Astrocyte (in vitro differentiated cells and primary cell): ENCODE measurements at regions not wholly inside any gene's neighbourhood (a gene's known extent, or its start where the extent isn't known, plus 50 kb on each side); places are given as distances from the start of the nearest gene placed in this dataset.

ENCODE experiments used
- DNase-seq: peaks from one replicate; pipeline ENCODE4 v3.0.0-alpha.2; 2010; ENCODE audit warnings: low read depth
- FAIRE-seq: peaks from 2 replicates; lab custom pipeline; 2011; peaks lifted over from hg19 to GRCh38; lab: Jason Lieb, UNC
- H2AFZ ChIP-seq: 2 replicates; pipeline ENCODE4 v1.6.0; 2012; ENCODE audit warnings: low read depth, low read length, inconsistent platforms
- H3K27ac ChIP-seq: 2 replicates; pipeline ENCODE4 v1.5.1; 2011; ENCODE audit warnings: low read depth, low read length, inconsistent platforms
- H3K27me3 ChIP-seq: 2 replicates; pipeline ENCODE4 v1.6.0; 2011; ENCODE audit warnings: low read length, inconsistent platforms; ENCODE audit not compliant: insufficient read depth
- H3K36me3 ChIP-seq: 2 replicates; pipeline ENCODE4 v1.5.1; 2011; ENCODE audit warnings: low read length, inconsistent platforms; ENCODE audit not compliant: insufficient read depth
- H3K4me1 ChIP-seq: 2 replicates; pipeline ENCODE4 v1.5.1; 2011; ENCODE audit warnings: low read length, inconsistent platforms; ENCODE audit not compliant: insufficient read depth
- H3K4me2 ChIP-seq: 2 replicates; pipeline ENCODE4 v1.6.0; 2012; ENCODE audit warnings: low read length, inconsistent platforms
- H3K4me3 ChIP-seq: 2 replicates; pipeline ENCODE4 v1.5.1; 2011; ENCODE audit warnings: low read depth, mild to moderate bottlenecking, low read length, inconsistent platforms; ENCODE audit not compliant: insufficient read depth
- H3K79me2 ChIP-seq: 2 replicates; pipeline ENCODE4 v1.6.0; 2012; ENCODE audit warnings: mild to moderate bottlenecking, low read length, inconsistent platforms; ENCODE audit not compliant: insufficient read depth
- H3K9ac ChIP-seq: 2 replicates; pipeline ENCODE4 v1.6.0; 2012; ENCODE audit warnings: mild to moderate bottlenecking, low read length, inconsistent platforms
- H3K9me3 ChIP-seq: 2 replicates; pipeline ENCODE4 v1.5.1; 2012; ENCODE audit warnings: low read depth, mild to moderate bottlenecking, low read length, inconsistent platforms; ENCODE audit not compliant: insufficient read depth
- H4K20me1 ChIP-seq: 2 replicates; pipeline ENCODE4 v1.6.0; 2012; ENCODE audit warnings: low read length, inconsistent platforms; ENCODE audit not compliant: insufficient read depth
- H3K27ac Mint-ChIP-seq: one replicate; pipeline ENCODE4 v1.8.0; 2021; ENCODE audit warnings: mild to moderate bottlenecking, mixed read lengths; ENCODE audit not compliant: unreplicated experiment
- H3K27me3 Mint-ChIP-seq: one replicate; pipeline ENCODE4 v1.8.0; 2021; ENCODE audit warnings: low read depth, mixed read lengths; ENCODE audit not compliant: unreplicated experiment
- H3K36me3 Mint-ChIP-seq: one replicate; pipeline ENCODE4 v1.8.0; 2021; ENCODE audit warnings: low read depth, mixed read lengths; ENCODE audit not compliant: unreplicated experiment
- H3K4me1 Mint-ChIP-seq: one replicate; pipeline ENCODE4 v1.8.0; 2021; ENCODE audit warnings: low read depth, mixed read lengths; ENCODE audit not compliant: unreplicated experiment
- H3K4me3 Mint-ChIP-seq: one replicate; pipeline ENCODE4 v1.8.0; 2021; ENCODE audit warnings: mild to moderate bottlenecking, moderate library complexity, mixed read lengths; ENCODE audit not compliant: unreplicated experiment
- H3K9me3 Mint-ChIP-seq: one replicate; pipeline ENCODE4 v1.8.0; 2021; ENCODE audit warnings: mild to moderate bottlenecking, mixed read lengths; ENCODE audit not compliant: unreplicated experiment
- CTCF ChIP-seq: IDR thresholded peaks from 2 replicates; pipeline ENCODE4 v1.5.1; 2011; ENCODE audit warnings: low read depth, mild to moderate bottlenecking, inconsistent platforms, low read length, moderate library complexity; ENCODE audit not compliant: insufficient read depth
- EZH2 ChIP-seq: IDR thresholded peaks from 2 replicates; pipeline ENCODE4 v1.6.1; 2012; ENCODE audit warnings: mild to moderate bottlenecking, low read length, inconsistent platforms; ENCODE audit not compliant: insufficient read depth

GRCh38 chr16:5386989-5387388 is 289.4 kb upstream of the EEF2KMT start:
- Mint-ChIP-seq H3K27ac (no peak overlapping the region), H3K9me3 (peaks cover 5% of the 10 kb centered on the region), H3K4me3 (no peak overlapping the region), H3K27me3 (peaks cover 8% of the 10 kb centered on the region), H3K4me1 (no peaks in the 10 kb centered on the region), H3K36me3 (no peaks in the 10 kb centered on the region)
- Histone ChIP-seq H3K9ac (no peak overlapping the region), H2AFZ (no peak overlapping the region), H3K79me2 (no peaks in the 10 kb centered on the region), H3K27ac (no peak overlapping the region), H3K4me2 (no peak overlapping the region), H3K4me3 (no peak overlapping the region), H3K4me1 (no peaks in the 10 kb centered on the region), H3K27me3 (no peaks in the 10 kb centered on the region), H3K9me3 (peaks cover 7% of the 10 kb centered on the region), H4K20me1 (no peaks in the 10 kb centered on the region), H3K36me3 (no peaks in the 10 kb centered on the region)
- FAIRE-seq (no peak), DNase-seq (no peak)
- no peak for TF ChIP-seq CTCF

- H3K36me3 Mint-ChIP-seq: no peaks in the 10 kb centered on the region
- H3K4me3 Mint-ChIP-seq: no peak overlapping the region
- DNase-seq: no peak
Measured at GRCh38 chr16:5385811-5386210, 288.2 kb upstream of the EEF2KMT start.

GRCh38 chr16:5385115-5385514 is 287.5 kb upstream of the EEF2KMT start:
- H3K9me3 Mint-ChIP-seq: peaks cover 7% of the 10 kb centered on the region
- Histone ChIP-seq H3K4me2 (no peak overlapping the region), H3K27me3 (no peaks in the 10 kb centered on the region), H3K27ac (no peak overlapping the region), H3K79me2 (no peaks in the 10 kb centered on the region), H3K36me3 (no peaks in the 10 kb centered on the region), H3K9ac (no peak overlapping the region), H3K4me1 (no peaks in the 10 kb centered on the region), H3K4me3 (no peak overlapping the region), H2AFZ (no peak overlapping the region), H3K9me3 (peaks cover 15% of the 10 kb centered on the region), H4K20me1 (no peaks in the 10 kb centered on the region)
- H3K4me1 Mint-ChIP-seq: no peaks in the 10 kb centered on the region
- DNase-seq (no peak), FAIRE-seq (no peak)
- no peak overlapping the region for H3K27ac Mint-ChIP-seq
- H3K27me3 Mint-ChIP-seq: peaks cover 10% of the 10 kb centered on the region
- no peak for TF ChIP-seq CTCF
- TF ChIP-seq EZH2: no peak
- H3K36me3 Mint-ChIP-seq: no peaks in the 10 kb centered on the region
- no peak overlapping the region for H3K4me3 Mint-ChIP-seq

More at GRCh38 chr16:5385811-5386210, 288.2 kb upstream of the EEF2KMT start:
- Mint-ChIP-seq H3K9me3 (peaks cover 6% of the 10 kb centered on the region), H3K27me3 (peaks cover 10% of the 10 kb centered on the region), H3K4me1 (no peaks in the 10 kb centered on the region), H3K27ac (no peak overlapping the region)
- Histone ChIP-seq H4K20me1 (no peaks in the 10 kb centered on the region), H2AFZ (no peak overlapping the region), H3K9me3 (peaks cover 11% of the 10 kb centered on the region), H3K27ac (no peak overlapping the region), H3K27me3 (no peaks in the 10 kb centered on the region), H3K4me1 (no peaks in the 10 kb centered on the region), H3K4me3 (no peak overlapping the region), H3K4me2 (no peak overlapping the region), H3K36me3 (no peaks in the 10 kb centered on the region), H3K79me2 (no peaks in the 10 kb centered on the region), H3K9ac (no peak overlapping the region)
- no peak for FAIRE-seq
- TF ChIP-seq CTCF: no peak
- TF ChIP-seq EZH2: no peak
